ENCODE measurements at regions not wholly inside any gene's neighbourhood (a gene's known extent, or its start where the extent isn't known, plus 50 kb on each side); places are given as distances from the start of the nearest gene placed in this dataset.

GRCh38 chr15:39330061-39330460, 250.8 kb upstream of the THBS1 start:
- no peak for DNase-seq (ENCODE audit: low spot score)

GRCh38 chr15:39331584-39331983, 249.3 kb upstream of the THBS1 start:
- DNase-seq (ENCODE audit: low spot score), result no peak

GRCh38 chr15:39332846-39333245, 248.0 kb upstream of the THBS1 start:
- DNase-seq (ENCODE audit: low spot score), result no peak

- no peak for DNase-seq (ENCODE audit: low spot score)
These were observed 247.5 kb upstream of the THBS1 start for GRCh38 chr15:39333393-39333792.

- DNase-seq (ENCODE audit: low spot score), result no peak
These were observed 247.0 kb upstream of the THBS1 start for GRCh38 chr15:39333896-39334295.

GRCh38 chr15:39336926-39337325, 244.0 kb upstream of the THBS1 start:
- no peak for DNase-seq (ENCODE audit: low spot score)

- no peak for DNase-seq (ENCODE audit: low spot score)
These were observed 242.6 kb upstream of the THBS1 start for GRCh38 chr15:39338251-39338650.

- DNase-seq (ENCODE audit: low spot score), result no peak
These were observed 239.8 kb upstream of the THBS1 start for GRCh38 chr15:39340903-39341645.

- DNase-seq (ENCODE audit: low spot score), result no peak
These were observed 236.2 kb upstream of the THBS1 start for GRCh38 chr15:39344662-39345141.

- DNase-seq (ENCODE audit: low spot score), result no peak
These were observed 235.7 kb upstream of the THBS1 start for GRCh38 chr15:39345176-39345575.

GRCh38 chr15:39347453-39347852, 233.4 kb upstream of the THBS1 start:
- DNase-seq (ENCODE audit: low spot score), result no peak

- DNase-seq (ENCODE audit: low spot score), result no peak
These were observed 230.1 kb upstream of the THBS1 start for GRCh38 chr15:39350785-39351184.

GRCh38 chr15:39354189-39354588, 226.7 kb upstream of the THBS1 start:
- DNase-seq (ENCODE audit: low spot score), result no peak

- no peak for DNase-seq (ENCODE audit: low spot score)
These were observed 223.2 kb upstream of the THBS1 start for GRCh38 chr15:39357480-39358268.

- no peak for DNase-seq (ENCODE audit: low spot score)
These were observed 222.3 kb upstream of the THBS1 start for GRCh38 chr15:39358441-39359041.

- no peak for DNase-seq (ENCODE audit: low spot score)
These were observed 221.1 kb upstream of the THBS1 start for GRCh38 chr15:39359771-39360170.

- DNase-seq (ENCODE audit: low spot score), result peak; percentile 49
These were observed 220.4 kb upstream of the THBS1 start for GRCh38 chr15:39360452-39360851.

- DNase-seq (ENCODE audit: low spot score), result no peak
These were observed 219.4 kb upstream of the THBS1 start for GRCh38 chr15:39361497-39361896.

- DNase-seq (ENCODE audit: low spot score), result no peak
These were observed 217.9 kb upstream of the THBS1 start for GRCh38 chr15:39362821-39363561.

- no peak for DNase-seq (ENCODE audit: low spot score)
These were observed 216.9 kb upstream of the THBS1 start for GRCh38 chr15:39363761-39364586.

- no peak for DNase-seq (ENCODE audit: low spot score)
These were observed 216.2 kb upstream of the THBS1 start for GRCh38 chr15:39364721-39365120.

Measured in HT-29 (cell line).